PC-9 (cell line): ENCODE measurements at regions not wholly inside any gene's neighbourhood (a gene's known extent, or its start where the extent isn't known, plus 50 kb on each side); places are given as distances from the start of the nearest gene placed in this dataset.

Experiments
- BruUV-seq: library from RNA; stranded (reverse); fragments of 400-500 nt; replicated peaks from 2 replicates; lab custom pipeline; 2021; lab: Mats Ljungman, UMichigan
- CTCF ChIA-PET: fragments of 300-600 bp; sonication (Branson Sonifier 250); formaldehyde crosslinking; loops from one replicate; lab custom pipeline; 2022; ENCODE audit warnings: antibody characterized with exemption; lab: Charles Lee
- POLR2A ChIA-PET: fragments of 300-600 bp; sonication (Branson Sonifier 250); formaldehyde crosslinking; loops from one replicate; lab custom pipeline; 2022; ENCODE audit warnings: antibody characterized with exemption; ENCODE audit not compliant: unreplicated experiment; lab: Charles Lee
- DNase-seq, 2 experiments: peaks; one replicate each; pipeline versions ENCODE4 v3.0.0 to v3.0.0-alpha.2; 2015 to 2022; ENCODE audit warnings: mixed read lengths in 1 of 2
- H2AFZ ChIP-seq: fragments of 200-600 bp; sonication (generic); 2 replicates; pipeline ENCODE4 v1.8.1; 2017; ENCODE audit warnings: antibody characterized with exemption
- H3F3A ChIP-seq: fragments of 200-600 bp; sonication (generic); 2 replicates; pipeline ENCODE4 v1.8.1; 2017; ENCODE audit warnings: antibody characterized with exemption, mild to moderate bottlenecking, low read depth; ENCODE audit not compliant: insufficient read depth
- H3K27ac ChIP-seq: fragments of 200-600 bp; sonication (generic); 2 replicates; pipeline ENCODE4 v1.6.1; 2016; ENCODE audit warnings: mixed run types
- H3K27me3 ChIP-seq: fragments of 200-600 bp; sonication (generic); 2 replicates; pipeline ENCODE4 v1.6.1; 2016; ENCODE audit warnings: low read depth, mixed run types; ENCODE audit not compliant: insufficient read depth
- H3K36me3 ChIP-seq: fragments of 200-600 bp; sonication (generic); 2 replicates; pipeline ENCODE4 v1.6.1; 2016; ENCODE audit warnings: low read depth, mixed run types
- H3K4me1 ChIP-seq: fragments of 200-600 bp; sonication (generic); replicated peaks from 2 replicates; pipeline ENCODE4 v1.6.1; 2016; ENCODE audit warnings: mixed run types; ENCODE audit not compliant: insufficient read depth
- H3K4me2 ChIP-seq: fragments of 200-600 bp; sonication (generic); 2 replicates; pipeline ENCODE4 v1.6.1; 2017; ENCODE audit warnings: mixed run types
- H3K4me3 ChIP-seq: fragments of 200-600 bp; sonication (generic); 2 replicates; pipeline ENCODE4 v1.6.1; 2016; ENCODE audit warnings: mixed run types
- H3K79me2 ChIP-seq: fragments of 200-600 bp; sonication (generic); 2 replicates; pipeline ENCODE4 v1.6.1; 2017; ENCODE audit warnings: low read depth, mixed run types
- H3K9me2 ChIP-seq: fragments of 200-600 bp; sonication (generic); 2 replicates; pipeline ENCODE4 v1.8.1; 2017; ENCODE audit warnings: mild to moderate bottlenecking; ENCODE audit not compliant: insufficient read depth
- H3K9me3 ChIP-seq: fragments of 200-600 bp; sonication (generic); 2 replicates; pipeline ENCODE4 v1.8.1; 2016; ENCODE audit warnings: low read depth; ENCODE audit not compliant: insufficient read depth
- H4K20me1 ChIP-seq: fragments of 200-600 bp; sonication (generic); 2 replicates; pipeline ENCODE4 v1.8.1; 2017; ENCODE audit not compliant: insufficient read depth
- CTCF ChIP-seq: fragments of 200-600 bp; sonication (generic); conservative IDR thresholded peaks from 2 replicates; pipeline ENCODE4 v1.6.1; 2017; ENCODE audit warnings: mixed run types, antibody characterized with exemption, mild to moderate bottlenecking, moderate library complexity
- EZH2 ChIP-seq: fragments of 200-600 bp; sonication (generic); IDR thresholded peaks from 2 replicates; pipeline ENCODE4 v1.8.0; 2017; ENCODE audit warnings: antibody characterized with exemption, low read depth
- intact Hi-C: fragments of 100-400 bp; cut with micrococcal nuclease; formaldehyde crosslinking; loops from one replicate; pipeline ENCODE4 v1.10.0; 2022; ENCODE audit not compliant: unreplicated experiment

- no peak overlapping the region for H3K27ac ChIP-seq
- intact Hi-C loops, result no loop called here
- ChIA-PET POLR2A (no interaction called here), CTCF (no interaction called here)
- no peaks in the 10 kb centered on the region for H3K27me3 ChIP-seq
- no peaks in the 10 kb centered on the region for H4K20me1 ChIP-seq
- H3K9me2 ChIP-seq, result no peaks in the 10 kb centered on the region
- no peaks in the 10 kb centered on the region for H3K36me3 ChIP-seq
- no TSS peak for BruUV-seq
- H3K9me3 ChIP-seq, result no peaks in the 10 kb centered on the region
- H3K4me1 ChIP-seq, result no peaks in the 10 kb centered on the region
- H3F3A ChIP-seq, result no peaks in the 10 kb centered on the region
- no peak overlapping the region for H3K4me2 ChIP-seq
- TF ChIP-seq EZH2, result no peak
- TF ChIP-seq CTCF, result no peak
- no peak overlapping the region for H2AFZ ChIP-seq
- H3K79me2 ChIP-seq, result no peaks in the 10 kb centered on the region
- no peak overlapping the region for H3K4me3 ChIP-seq
- DNase-seq, result no peak
These were observed 204.9 kb downstream of the EN1 start for GRCh38 chr2:118642501-118642900.

- TF ChIP-seq CTCF (no peak), EZH2 (no peak)
These were observed 205.7 kb downstream of the EN1 start for GRCh38 chr2:118641711-118642110.

GRCh38 chr2:118639371-118639770 lies 208.1 kb downstream of the EN1 start:
- ChIA-PET CTCF (no interaction called here), POLR2A (no interaction called here)
- no peak overlapping the region for H3K4me2 ChIP-seq
- no peak overlapping the region for H3K4me3 ChIP-seq
- DNase-seq, result no peak
- H2AFZ ChIP-seq, result no peak overlapping the region
- TF ChIP-seq EZH2, result no peak
- H3K27me3 ChIP-seq, result peaks cover 19% of the 10 kb centered on the region
- no peaks in the 10 kb centered on the region for H3K36me3 ChIP-seq
- no peaks in the 10 kb centered on the region for H3K79me2 ChIP-seq
- BruUV-seq, result no TSS peak
- no peak overlapping the region for H3K27ac ChIP-seq
- no peaks in the 10 kb centered on the region for H4K20me1 ChIP-seq
- no peaks in the 10 kb centered on the region for H3K9me3 ChIP-seq
- H3K4me1 ChIP-seq, result no peaks in the 10 kb centered on the region
- no peaks in the 10 kb centered on the region for H3F3A ChIP-seq
- H3K9me2 ChIP-seq, result no peaks in the 10 kb centered on the region; the same call in 1 of the 2 replicates
- intact Hi-C loops, result no loop called here

More at GRCh38 chr2:118641711-118642110, 205.7 kb downstream of the EN1 start:
- Histone ChIP-seq H3K79me2 (no peaks in the 10 kb centered on the region), H3F3A (no peaks in the 10 kb centered on the region), H3K9me2 (no peaks in the 10 kb centered on the region; the same call in 1 of the 2 replicates), H3K4me2 (no peak overlapping the region), H3K27ac (no peak overlapping the region), H3K27me3 (no peaks in the 10 kb centered on the region), H3K4me3 (no peak overlapping the region), H2AFZ (no peak overlapping the region), H4K20me1 (no peaks in the 10 kb centered on the region), H3K4me1 (no peaks in the 10 kb centered on the region), H3K9me3 (no peaks in the 10 kb centered on the region), H3K36me3 (no peaks in the 10 kb centered on the region)
- CTCF ChIA-PET, result interaction anchor here (0.6 kb wide), 1 partner anchor 552 kb away, joined by 5 read pairs; no protein-coding TSS in a partner anchor
- POLR2A ChIA-PET, result no interaction called here
- DNase-seq, result no peak
- BruUV-seq, result no TSS peak
- intact Hi-C loops, result no loop called here

GRCh38 chr2:118638453-118638852 lies 209.0 kb downstream of the EN1 start:
- Histone ChIP-seq H3F3A (no peaks in the 10 kb centered on the region), H3K27ac (no peak overlapping the region), H2AFZ (no peak overlapping the region), H3K79me2 (no peaks in the 10 kb centered on the region), H3K36me3 (no peaks in the 10 kb centered on the region), H4K20me1 (no peaks in the 10 kb centered on the region), H3K9me2 (no peaks in the 10 kb centered on the region; the same call in 1 of the 2 replicates), H3K9me3 (no peaks in the 10 kb centered on the region), H3K27me3 (peaks cover 28% of the 10 kb centered on the region), H3K4me2 (no peak overlapping the region), H3K4me1 (no peaks in the 10 kb centered on the region), H3K4me3 (no peak overlapping the region)
- CTCF ChIA-PET, result no interaction called here
- intact Hi-C loops, result no loop called here
- TF ChIP-seq EZH2 (no peak), CTCF (no peak)
- BruUV-seq, result no TSS peak
- DNase-seq, result no peak
- POLR2A ChIA-PET, result no interaction called here
